HS-5 (cell line): ENCODE measurements at regions not wholly inside any gene's neighbourhood (a gene's known extent, or its start where the extent isn't known, plus 50 kb on each side); places are given as distances from the start of the nearest gene placed in this dataset.
"Not testable (repeated sequence)": the region's sequence is repeated elsewhere in the genome, so short reads cannot be mapped to it uniquely, and the experiment has no call there.

ENCODE experiments used
- DNase-seq: peaks from one replicate; pipeline ENCODE4 v3.0.0-alpha.2; 2012; ENCODE audit warnings: low read depth

DNA sequence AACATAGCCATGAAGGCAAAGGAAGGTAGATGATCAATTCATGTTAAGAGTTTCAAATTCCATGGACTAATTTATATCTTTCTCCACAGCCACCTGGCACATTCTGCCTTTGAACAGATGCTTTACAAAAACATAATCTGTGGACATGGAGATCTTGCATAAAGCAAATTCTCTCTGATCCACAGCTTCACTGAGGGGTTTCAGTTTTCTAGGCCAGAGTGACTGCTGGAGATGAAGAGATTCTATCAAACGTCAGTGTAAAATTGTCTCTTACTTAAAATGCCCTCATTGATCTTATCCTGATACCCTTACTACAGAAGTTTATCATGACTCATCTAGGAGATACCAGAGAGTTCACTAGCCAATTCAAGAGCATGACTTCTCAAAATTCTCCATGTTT, 291.6 kb downstream of the DAD1 start:
- no peak for DNase-seq

DNA sequence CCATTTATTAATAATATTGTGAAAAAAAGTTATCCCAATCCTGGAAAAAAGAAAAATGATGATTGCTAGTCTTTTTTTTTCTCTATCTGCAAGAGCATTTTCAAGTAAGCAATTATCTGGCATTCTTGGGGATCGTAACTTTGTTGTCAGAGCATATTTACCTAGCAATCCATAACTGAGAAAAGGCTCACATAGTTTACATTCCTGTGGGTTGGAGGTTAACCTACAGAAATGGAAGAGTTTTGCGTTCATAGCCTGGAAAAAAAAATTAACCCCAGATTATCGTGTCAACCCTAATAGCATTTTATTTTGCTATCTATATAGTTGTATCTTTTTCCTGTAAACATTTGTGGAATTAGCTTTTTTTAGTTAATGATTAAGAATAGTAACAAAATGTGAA, 292.3 kb downstream of the DAD1 start:
- no peak for DNase-seq

DNA sequence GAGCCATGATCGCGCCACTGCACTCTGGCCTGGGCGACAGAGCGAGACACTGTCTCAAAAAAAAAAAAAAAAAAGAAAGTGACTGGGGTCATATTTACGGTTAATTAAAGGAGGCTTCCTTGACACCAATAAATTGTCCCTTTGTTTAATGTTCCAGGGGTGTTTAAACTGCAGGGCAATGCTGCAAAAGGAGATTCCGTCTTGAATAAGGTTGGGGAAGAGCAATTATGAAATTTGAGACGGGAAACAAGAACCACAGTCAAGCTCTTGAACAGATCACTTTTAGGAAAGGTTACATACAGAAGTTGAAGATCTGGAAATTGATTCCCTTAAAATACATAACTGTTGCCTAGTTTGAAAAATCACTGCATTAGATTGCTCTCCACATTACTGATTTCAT, 292.9 kb downstream of the DAD1 start:
- no peak for DNase-seq

DNA sequence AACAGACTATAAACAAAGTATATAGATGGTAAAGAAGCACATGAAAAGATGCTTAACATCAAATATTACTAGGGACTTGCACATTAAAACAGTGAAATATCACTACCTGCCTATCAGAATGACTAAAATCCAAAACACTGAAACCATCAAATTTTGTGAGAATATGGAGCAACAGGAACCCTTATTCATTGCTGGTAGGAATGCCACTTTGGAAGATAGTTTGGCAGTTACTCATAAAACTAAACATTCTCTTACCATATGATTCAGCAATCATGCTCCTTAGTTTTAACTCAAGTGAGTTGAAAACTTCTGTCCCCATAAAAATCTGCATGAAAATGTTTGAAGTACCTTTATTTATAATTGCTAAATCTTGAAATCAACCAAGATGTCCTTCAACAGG, 297.6 kb downstream of the DAD1 start:
- DNase-seq = no peak

DNA sequence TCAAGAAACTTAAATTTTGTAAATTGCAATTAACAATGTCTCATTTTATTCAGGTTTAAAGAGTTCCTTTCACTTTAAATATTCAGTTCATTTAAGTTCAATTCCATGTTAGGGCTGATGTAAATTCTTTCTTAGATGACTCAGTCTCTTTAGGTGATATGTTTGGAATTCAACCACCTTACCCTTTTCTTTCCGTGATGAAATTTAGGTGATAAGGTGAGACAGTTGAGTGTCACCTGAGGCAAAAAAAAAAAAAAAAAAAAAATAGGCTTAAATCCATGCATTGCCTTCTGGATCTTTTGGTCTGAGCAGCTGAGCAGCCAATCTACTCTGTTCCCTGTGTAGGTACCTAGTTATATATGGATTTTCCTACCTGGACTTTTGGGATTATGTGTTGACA, 299.5 kb downstream of the DAD1 start:
- no peak for DNase-seq

DNA sequence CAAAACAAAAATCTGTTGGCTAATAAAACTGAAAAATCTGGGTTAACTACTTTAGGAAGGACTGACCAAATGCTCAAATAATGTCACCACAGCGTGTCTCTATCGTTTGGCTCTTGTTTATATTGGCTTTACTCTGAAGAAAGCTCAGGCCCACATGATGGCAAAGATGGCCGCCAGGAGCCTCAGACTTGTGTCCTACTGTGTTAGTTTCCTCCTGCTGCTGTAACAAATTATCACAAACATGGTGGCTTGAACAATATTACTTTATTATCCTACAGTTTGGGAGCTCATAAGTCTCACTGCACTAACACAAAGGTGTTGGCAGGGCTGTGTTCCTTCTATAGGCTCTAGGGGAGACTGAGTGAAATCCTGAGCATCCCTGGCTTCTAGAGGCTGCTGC, 303.0 kb downstream of the DAD1 start:
- DNase-seq = no peak

DNA sequence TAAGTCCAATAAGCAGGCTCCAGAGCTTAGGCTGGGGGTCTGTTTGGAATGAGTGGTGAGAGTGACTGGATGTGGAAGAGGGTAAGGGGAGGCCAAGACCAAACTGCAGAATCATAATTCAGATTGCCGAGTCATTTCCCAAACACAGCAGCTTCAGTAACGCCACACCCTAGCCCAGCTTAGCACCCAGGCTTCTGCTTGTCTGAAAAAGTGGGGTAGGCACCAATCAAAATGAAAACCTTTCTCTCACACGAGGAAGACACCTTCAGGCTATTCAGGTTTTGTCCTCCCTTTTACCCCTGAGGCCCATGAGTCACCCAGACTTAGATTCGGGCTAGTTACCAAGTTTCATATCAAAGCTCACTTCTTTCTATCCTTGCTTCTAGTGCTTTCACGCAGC, 306.1 kb downstream of the DAD1 start:
- DNase-seq = no peak

DNA sequence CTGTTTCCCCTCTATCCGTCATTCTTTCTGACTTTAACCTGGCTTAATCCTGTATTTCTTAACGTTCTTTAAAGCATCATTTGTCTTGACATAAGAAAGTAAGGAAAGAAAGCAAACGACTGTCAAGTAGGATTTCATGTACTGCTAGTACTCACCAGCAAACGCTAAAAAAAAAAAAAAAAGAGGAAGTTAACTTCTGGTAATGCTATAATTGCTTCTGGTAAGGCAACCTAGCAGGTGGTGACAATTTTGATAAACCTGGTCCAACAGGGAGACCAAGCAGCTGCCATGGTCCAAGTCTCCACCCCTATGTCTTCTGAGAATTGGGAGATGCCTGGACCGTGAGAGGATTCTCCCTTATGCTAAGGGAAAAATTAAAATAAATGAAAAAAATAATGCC, 306.6 kb downstream of the DAD1 start:
- DNase-seq = no peak

DNA sequence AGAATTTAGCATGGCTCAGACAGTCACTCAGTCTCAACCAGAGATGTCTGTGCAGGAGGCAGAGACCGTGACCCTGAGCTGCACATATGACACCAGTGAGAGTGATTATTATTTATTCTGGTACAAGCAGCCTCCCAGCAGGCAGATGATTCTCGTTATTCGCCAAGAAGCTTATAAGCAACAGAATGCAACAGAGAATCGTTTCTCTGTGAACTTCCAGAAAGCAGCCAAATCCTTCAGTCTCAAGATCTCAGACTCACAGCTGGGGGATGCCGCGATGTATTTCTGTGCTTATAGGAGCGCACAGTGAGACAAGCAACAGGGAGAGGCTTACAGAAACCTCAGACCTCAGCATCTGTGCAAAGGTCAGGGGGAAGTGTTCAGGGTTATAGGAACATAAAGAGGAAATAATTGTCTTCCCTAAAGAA, 307.6 kb downstream of the DAD1 start:
- DNase-seq = not testable (repeated sequence)

DNA sequence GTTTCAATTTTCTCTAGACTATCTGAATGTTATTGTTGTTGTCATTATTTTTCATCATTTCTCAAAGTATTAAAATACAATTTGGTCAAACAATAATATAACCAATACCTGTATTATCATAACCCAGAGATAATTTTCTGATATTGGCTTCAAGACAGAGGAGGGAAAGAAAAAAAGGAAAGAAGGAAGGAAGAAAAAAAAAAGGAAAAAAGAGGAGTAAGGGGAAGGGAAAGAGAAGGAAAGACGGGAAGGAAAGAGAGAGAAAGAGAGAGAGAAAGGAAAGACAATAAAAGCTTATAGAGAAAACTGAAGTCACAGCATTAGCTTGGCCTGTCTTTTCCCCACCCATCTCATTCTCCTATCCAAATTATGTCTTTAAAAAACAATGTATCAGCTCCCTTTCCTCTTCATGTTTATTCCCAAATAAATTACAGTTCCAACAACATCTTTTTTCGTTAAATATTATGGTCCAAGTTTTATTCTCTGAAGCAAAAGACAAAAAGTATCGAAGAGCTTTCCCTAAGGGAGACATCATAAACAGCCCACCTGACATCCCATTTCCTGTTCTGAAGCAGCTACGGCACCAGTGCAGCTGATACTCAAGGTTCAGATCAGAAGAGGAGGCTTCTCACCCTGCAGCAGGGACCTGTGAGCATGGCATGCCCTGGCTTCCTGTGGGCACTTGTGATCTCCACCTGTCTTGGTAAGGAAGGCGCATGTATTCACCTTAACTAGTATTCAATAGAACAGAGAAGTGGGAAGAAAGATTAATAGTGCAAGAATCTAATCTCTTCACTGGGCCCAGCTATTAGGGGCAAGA, 308.3 kb downstream of the DAD1 start:
- DNase-seq = no peak

DNA sequence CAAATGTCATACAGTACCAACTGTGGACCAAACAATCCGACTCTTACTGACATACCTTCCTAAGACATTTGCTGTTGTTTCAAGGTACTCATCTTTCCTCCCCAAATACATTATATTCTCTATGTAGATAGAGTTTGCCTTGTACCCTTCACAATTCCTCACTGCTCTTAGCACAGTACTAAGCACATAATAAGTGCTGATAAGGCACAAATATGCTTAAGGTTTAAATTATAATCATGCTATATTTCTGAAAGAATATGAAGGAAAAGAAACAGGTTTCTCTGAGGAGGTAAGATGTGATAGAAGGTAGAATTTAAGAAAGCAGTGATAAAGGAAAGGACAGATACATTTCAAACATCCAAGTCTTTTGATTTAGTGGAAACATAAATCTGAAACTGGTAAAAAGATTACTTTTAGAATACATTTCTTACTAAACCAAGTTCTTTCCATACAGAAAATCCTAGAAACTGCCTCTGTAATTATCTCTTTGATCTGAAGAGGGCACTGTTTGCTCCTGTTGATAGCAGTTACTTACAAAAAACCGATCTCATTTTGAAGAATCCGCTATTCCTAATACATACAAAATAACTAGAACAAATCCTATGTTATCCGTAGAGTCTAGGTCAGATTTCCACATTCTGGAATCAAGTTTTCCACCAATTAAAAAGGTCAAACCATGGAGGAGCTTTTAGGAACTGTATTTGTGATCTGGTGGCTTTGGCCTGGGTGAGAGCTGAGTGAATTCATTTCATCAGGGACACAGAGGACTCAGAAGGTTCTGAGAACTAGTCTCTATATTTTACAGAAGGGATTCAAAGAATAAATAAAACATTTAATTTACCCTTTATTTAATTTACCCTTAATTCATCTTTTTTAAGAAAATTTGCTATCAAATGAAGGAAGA, 311.9 kb downstream of the DAD1 start:
- DNase-seq = no peak

DNA sequence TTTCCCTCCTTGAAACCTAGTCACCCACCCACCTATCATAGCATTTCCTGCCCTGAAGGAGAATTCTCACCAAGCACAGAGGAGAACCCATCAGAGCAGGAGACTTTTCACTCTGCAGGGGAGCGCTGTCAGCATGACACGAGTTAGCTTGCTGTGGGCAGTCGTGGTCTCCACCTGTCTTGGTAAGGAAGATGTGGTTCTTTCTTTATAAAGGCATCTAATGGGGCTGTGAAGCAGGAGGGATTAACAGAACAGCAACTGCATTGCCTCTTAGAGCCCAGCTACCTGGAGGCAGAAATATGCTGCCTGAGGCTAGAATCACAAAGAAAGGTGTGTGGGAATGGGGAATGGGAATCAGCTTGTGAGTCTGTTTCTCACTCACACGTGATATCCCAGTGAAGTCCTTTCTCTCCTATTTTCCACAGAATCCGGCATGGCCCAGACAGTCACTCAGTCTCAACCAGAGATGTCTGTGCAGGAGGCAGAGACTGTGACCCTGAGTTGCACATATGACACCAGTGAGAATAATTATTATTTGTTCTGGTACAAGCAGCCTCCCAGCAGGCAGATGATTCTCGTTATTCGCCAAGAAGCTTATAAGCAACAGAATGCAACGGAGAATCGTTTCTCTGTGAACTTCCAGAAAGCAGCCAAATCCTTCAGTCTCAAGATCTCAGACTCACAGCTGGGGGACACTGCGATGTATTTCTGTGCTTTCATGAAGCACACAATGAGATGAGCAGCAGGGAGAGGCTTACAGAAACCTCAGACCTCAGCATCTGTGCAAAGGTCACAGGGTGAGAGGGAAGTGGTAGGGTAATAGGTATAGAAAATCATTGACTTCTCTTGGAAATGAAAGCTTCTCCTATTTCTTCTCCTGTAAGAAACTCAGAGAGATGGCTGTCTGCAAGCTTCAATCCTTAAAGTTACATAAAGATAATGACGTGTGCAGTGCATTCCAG, 316.9 kb downstream of the DAD1 start:
- no peak for DNase-seq

DNA sequence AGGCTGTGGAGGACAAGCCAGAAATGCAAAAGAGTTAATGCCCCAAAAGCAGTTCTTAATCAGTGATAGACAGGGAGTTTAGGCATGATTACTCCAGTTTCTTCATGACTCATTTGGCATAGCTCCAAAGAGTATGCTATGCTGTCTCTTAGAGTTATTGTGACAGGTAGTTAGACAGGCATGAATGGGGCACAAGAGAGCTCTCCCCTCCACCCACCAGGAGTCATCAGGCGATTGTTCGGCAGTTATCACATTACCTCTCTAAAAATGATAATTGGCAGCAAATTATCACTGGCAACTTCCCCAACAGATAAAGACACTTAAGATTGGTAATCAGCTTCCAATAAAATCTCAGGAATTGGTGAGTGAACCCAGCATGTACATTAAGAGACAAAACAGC, 320.1 kb downstream of the DAD1 start:
- DNase-seq = peak; percentile 20

DNA sequence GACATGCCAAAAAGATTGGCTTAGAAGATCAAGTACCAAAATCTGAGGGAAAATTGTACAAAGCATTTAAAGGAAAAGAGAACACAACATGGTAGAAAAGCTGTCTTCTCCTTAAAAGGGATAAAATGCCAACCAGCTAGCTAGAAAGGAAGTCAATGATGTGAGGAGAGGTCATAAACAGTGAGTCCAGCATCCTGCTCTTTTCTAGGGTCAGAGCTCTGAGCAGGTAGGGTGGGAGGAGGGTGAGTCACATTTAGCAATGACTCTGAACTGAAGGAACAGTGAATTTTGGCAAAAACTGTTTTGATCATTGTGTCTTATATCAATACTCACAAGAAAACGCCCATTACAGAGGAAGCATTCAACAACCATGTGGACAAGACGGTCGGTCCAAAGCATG, 322.3 kb downstream of the DAD1 start:
- DNase-seq = no peak

DNA sequence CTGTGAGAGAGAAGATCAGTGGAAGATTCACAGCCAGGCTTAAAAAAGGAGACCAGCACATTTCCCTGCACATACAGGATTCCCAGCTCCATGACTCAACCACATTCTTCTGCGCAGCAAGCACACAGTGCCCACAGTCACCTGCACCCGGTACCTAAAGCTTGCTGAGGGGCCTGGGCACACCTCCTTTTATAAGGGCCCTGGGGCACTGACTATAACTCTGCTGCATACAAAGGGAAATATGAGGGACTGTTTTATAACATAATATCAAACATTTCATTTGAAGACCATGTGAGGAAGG, 322.9 kb downstream of the DAD1 start:
- no peak for DNase-seq

DNA sequence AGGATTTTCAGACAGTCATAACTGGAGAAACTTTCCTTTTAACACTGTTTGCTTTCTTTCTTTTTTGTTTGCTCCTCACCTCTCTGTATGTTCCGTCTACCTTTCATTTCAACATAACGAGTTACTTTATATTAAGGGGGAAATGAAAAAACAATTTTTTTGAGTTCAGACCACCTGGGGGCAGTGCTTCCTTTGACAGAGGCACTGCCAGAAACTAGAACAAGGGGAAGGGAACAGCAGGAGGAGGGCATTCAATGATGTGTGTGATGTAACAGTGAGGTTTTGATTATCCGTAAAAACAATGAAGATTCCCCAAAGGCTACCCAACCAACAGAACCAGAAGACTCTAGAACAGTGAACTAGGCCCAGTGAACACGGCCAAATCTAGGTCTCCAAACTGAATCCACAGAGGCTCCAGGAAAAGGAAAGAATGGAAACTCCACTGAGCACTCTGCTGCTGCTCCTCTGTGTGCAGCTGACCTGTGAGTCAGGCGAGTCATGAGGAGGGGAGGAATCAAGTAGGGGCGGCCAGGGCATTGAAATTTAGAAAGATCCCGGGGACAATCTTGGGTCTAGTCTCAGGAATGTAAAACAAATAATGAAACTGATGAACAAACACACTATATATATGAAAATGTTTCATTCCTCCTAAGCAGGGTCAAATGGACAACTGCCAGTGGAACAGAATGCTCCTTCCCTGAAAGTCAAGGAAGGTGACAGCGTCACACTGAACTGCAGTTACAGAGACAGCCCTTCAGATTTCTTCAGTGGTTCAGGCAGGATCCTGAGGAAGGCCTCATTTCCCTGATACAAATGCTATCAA, 323.5 kb downstream of the DAD1 start:
- DNase-seq = no peak

DNA sequence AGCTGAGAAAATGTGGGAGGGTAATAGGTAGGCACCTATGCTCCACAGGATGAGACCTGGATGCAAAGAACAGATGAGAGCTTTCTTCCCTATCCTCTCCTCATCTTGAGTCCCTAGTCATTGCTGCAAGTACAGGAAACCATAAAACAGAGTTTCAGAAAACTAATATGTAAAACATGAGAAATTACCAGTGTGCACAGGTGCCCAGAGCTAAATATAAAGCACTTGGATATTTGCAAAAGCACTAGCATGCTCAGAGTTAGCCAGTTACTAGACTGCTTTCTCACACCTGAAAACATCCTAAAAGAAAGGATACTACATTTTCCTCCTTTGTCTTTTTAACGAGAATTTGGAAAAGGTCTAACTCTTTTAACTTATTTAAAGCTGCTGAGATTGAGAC, 324.3 kb downstream of the DAD1 start:
- DNase-seq = no peak

DNA sequence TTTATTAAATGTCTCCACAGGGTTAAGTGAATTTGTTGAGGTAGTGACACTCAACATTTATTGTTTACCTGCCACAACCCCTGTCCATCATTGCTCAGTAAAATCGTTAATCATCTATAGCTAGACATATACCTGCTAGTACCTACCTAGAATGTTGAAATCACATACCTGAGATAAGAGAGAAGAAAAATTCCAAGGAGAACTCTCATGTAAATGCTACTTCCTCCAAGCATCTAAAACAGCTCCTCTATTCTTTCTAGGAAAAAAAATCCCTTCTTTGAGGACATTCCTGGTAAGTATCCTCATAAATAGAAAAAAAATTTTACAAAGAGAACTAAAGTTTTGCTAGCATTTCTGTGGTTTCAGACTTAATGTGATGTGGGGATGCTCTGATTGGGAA, 325.1 kb downstream of the DAD1 start:
- no peak for DNase-seq

DNA sequence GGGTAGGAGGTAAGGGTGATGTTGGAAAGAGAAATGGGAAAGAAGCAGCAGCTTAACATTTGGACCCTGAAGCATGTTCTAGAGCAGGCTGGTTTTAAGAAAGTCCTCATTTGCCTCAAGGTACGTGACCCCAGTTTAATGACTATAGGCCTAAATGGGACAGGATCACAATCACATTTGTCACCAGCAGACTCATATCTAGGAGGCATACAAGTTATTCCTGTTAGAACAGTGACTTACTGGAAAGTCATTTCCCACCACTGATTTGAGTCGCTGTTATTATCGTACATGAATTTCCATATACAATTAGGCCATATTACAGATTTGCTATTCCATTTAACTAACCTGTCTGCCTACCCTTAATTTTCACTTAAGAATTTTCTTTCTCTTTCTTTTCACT, 326.1 kb downstream of the DAD1 start:
- DNase-seq = no peak

DNA sequence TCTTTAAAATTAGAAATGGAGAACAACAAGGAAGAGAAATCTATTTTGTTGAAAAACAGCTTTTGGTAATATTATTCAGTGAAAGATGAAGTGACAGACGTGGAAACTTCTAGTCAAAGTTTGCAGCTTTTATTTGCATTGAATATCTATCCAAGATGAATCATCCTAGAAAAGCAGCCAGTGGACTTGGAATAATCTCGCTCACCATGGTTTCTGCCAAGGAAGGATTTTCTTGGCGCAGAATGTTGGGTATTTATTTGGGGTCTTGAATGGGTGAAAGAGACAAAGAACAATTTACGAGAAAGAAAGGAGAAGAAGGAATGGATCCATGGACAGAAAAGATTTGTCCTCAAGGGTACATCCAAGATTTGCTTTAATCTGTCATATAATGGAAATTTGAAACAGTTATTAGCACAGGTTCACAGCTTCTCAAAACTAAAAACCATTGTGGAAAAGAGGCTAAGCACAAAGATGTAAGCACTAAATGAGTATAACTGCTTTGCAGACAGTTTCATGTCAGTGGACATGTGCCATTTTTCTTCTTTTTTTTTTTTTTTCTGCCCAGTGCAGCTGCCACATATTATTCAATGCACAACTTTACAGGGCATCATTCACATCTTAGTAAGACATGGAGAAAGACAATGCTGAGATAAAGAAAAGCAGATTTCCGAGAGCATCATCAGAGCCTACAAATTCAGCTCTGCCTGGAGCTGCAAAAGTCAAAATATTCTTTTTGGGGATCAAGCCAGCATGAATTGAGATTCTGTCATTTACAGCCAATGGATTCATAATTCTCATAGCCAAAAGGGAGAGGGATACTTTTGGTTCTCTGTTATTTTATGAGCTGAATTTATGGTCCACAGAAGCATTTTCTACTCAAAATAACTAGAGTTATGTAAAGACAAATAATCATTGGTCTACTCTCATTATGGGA, 333.7 kb downstream of the DAD1 start:
- no peak for DNase-seq
